K562 (cell line): ENCODE measurements at regions not wholly inside any gene's neighbourhood (a gene's known extent, or its start where the extent isn't known, plus 50 kb on each side); places are given as distances from the start of the nearest gene placed in this dataset.

Experiments
- ATAC-seq: fragments of 200-7000 bp; cut with Tn5 transposase; 3 replicates; pipeline ENCODE4 v1.9.1; 2020; ENCODE audit warnings: moderate library complexity
- BruUV-seq: library from RNA; stranded (reverse); fragments of 400-500 nt; replicated peaks from 2 replicates; lab custom pipeline; 2021; lab: Mats Ljungman, UMichigan
- CTCF ChIA-PET: fragments of 300-600 bp; formaldehyde crosslinking; extraction: SDS; loops from one replicate; lab custom pipeline; 2021; ENCODE audit warnings: low intra/inter-chr PET ratio; lab: Yijun Ruan, JAX
- POLR2A ChIA-PET: fragments of 300-600, 350-650 bp; sonication (Branson Sonifier 250); formaldehyde crosslinking; extraction: SDS; loops from one replicate; lab custom pipeline; 2021; ENCODE audit warnings: antibody characterized with exemption, inconsistent platforms; lab: Yijun Ruan, JAX
- DNase-seq, 4 experiments: peaks; one replicate each; pipeline versions ENCODE4 v3.0.0 to v3.0.0-alpha.2; 2011 to 2018; ENCODE audit warnings: low spot score in 3 of 4, mixed read lengths in 3 of 4; ENCODE audit errors: extremely low read depth in 1 of 4
- FAIRE-seq: peaks from 2 replicates; lab custom pipeline; 2011; peaks lifted over from hg19 to GRCh38; lab: Jason Lieb, UNC
- H2AFZ ChIP-seq: 2 replicates; pipeline ENCODE4 v1.6.0; 2011; ENCODE audit warnings: low read depth, low read length, control low read depth, inconsistent platforms
- H3K27ac ChIP-seq: fragments of 200-600 bp; 3 replicates; pipeline ENCODE4 v1.8.0; 2011; ENCODE audit warnings: low read depth, mild to moderate bottlenecking, control low read depth, inconsistent platforms, low read length, moderate library complexity, mixed read lengths; ENCODE audit errors: extremely low read depth
- H3K27me3 ChIP-seq, 2 experiments: fragments of 300-600 bp in 1 of 2; 2 replicates in 1 of 2; 3 replicates in 1 of 2; pipeline versions ENCODE4 v1.6.0 to v1.8.0; 2011; ENCODE audit warnings: inconsistent platforms in 2 of 2, low read length in 2 of 2, mild to moderate bottlenecking in 1 of 2, mixed read lengths in 1 of 2, moderate library complexity in 1 of 2; ENCODE audit not compliant: control insufficient read depth in 2 of 2, insufficient read depth in 2 of 2
- H3K36me3 ChIP-seq: fragments of 300-600 bp; 3 replicates; pipeline ENCODE4 v1.8.0; 2011; ENCODE audit warnings: mild to moderate bottlenecking, low read length, inconsistent platforms; ENCODE audit not compliant: control insufficient read depth, insufficient read depth
- H3K4me1 ChIP-seq, 2 experiments: fragments of 200-600 bp in 1 of 2; replicated peaks in 1 of 2; 2 replicates in 1 of 2; 3 replicates in 1 of 2; pipeline versions ENCODE4 v1.5.1 to v1.8.0; 2011; ENCODE audit warnings: inconsistent platforms in 2 of 2, low read length in 2 of 2, mild to moderate bottlenecking in 1 of 2, mixed read lengths in 1 of 2, moderate library complexity in 1 of 2; ENCODE audit not compliant: control insufficient read depth in 2 of 2, insufficient read depth in 2 of 2
- H3K4me2 ChIP-seq: 2 replicates; pipeline ENCODE4 v1.6.1; 2011; ENCODE audit warnings: low read length, control low read depth, inconsistent platforms, mixed read lengths; ENCODE audit not compliant: insufficient read depth
- H3K4me3 ChIP-seq: fragments of 200-600 bp; sonication (generic), shearing (Covaris generic); 2 replicates; pipeline ENCODE4 v1.5.1; 2016; ENCODE audit warnings: control low read depth, inconsistent platforms
- H3K79me2 ChIP-seq: fragments of 200-600 bp; 3 replicates; pipeline ENCODE4 v1.8.0; 2011; ENCODE audit warnings: low read length, inconsistent platforms; ENCODE audit not compliant: control insufficient read depth, insufficient read depth
- H3K9ac ChIP-seq, 2 experiments: 2 replicates each; pipeline versions ENCODE4 v1.6.0 to v1.6.1; 2011; ENCODE audit warnings: low read depth in 2 of 2, low read length in 2 of 2, control low read depth in 1 of 2, inconsistent platforms in 1 of 2, mild to moderate bottlenecking in 1 of 2, mixed read lengths in 1 of 2; ENCODE audit not compliant: insufficient read depth in 1 of 2
- H3K9me1 ChIP-seq: one replicate; pipeline ENCODE4 v1.6.0; 2011; ENCODE audit warnings: inconsistent platforms, mild to moderate bottlenecking, low read length, moderate library complexity; ENCODE audit not compliant: control insufficient read depth, insufficient read depth
- H3K9me3 ChIP-seq: replicated peaks from 2 replicates; pipeline ENCODE4 v1.5.1; 2011; ENCODE audit warnings: low read depth, low read length, inconsistent platforms; ENCODE audit not compliant: control insufficient read depth, insufficient read depth
- H4K20me1 ChIP-seq: replicated peaks from 2 replicates; pipeline ENCODE4 v1.6.1; 2011; ENCODE audit warnings: low read length, inconsistent platforms, mixed read lengths; ENCODE audit not compliant: control insufficient read depth, insufficient read depth
- CBFA2T3 ChIP-seq: fragments of 450-650 bp; IDR thresholded peaks from 2 replicates; pipeline ENCODE4 v1.6.1; 2017
- CXXC5 ChIP-seq: fragments of 250-450 bp; sonication (Bioruptor Pico); IDR thresholded peaks from 2 replicates; pipeline ENCODE4 v1.8.0; 2022; ENCODE audit warnings: inconsistent platforms, mild to moderate bottlenecking, moderate library complexity
- ETV6 ChIP-seq, 3 experiments: fragments of 150-350 bp in 1 of 3; sonication (generic) in 1 of 3; formaldehyde crosslinking in 1 of 3; IDR thresholded peaks; 2 replicates each; pipeline versions ENCODE4 v1.6.1 to v1.8.0; 2014 to 2022; ENCODE audit warnings: borderline replicate concordance in 2 of 3, low read depth in 2 of 3, antibody characterized with exemption in 1 of 3, low read length in 1 of 3, mild to moderate bottlenecking in 1 of 3, missing genetic modification reagents in 1 of 3
- KAT7 ChIP-seq: sonication (generic); formaldehyde crosslinking; IDR thresholded peaks from 2 replicates; pipeline ENCODE4 v1.8.0; 2022; ENCODE audit warnings: missing genetic modification reagents, mild to moderate bottlenecking, borderline replicate concordance
- MAZ ChIP-seq, 2 experiments: fragments of 450-650 bp in 1 of 2; sonication (generic) in 1 of 2; formaldehyde crosslinking; IDR thresholded peaks in 1 of 2; conservative IDR thresholded peaks in 1 of 2; 2 replicates each; pipeline versions ENCODE4 v1.4.0 to v1.5.0; 2020; ENCODE audit warnings: mild to moderate bottlenecking in 1 of 2, missing genetic modification reagents in 1 of 2
- NFE2 ChIP-seq: IDR thresholded peaks from 2 replicates; pipeline ENCODE4 v1.6.1; 2014; ENCODE audit warnings: antibody characterized with exemption, low read depth
- NFE2L1 ChIP-seq: fragments of 450-650 bp; IDR thresholded peaks from 2 replicates; pipeline ENCODE4 v1.6.1; 2016; ENCODE audit warnings: missing genetic modification characterization, low read depth, mild to moderate bottlenecking, missing compliant biosample characterization, moderate library complexity, borderline replicate concordance
- SMAD1 ChIP-seq: fragments of 150-350 bp; IDR thresholded peaks from 2 replicates; pipeline ENCODE4 v1.6.1; 2014; ENCODE audit warnings: low read length, low read depth; ENCODE audit not compliant: partially characterized antibody
- SP2 ChIP-seq: IDR thresholded peaks from 2 replicates; pipeline ENCODE4 v1.6.1; 2011; ENCODE audit warnings: mild to moderate bottlenecking, low read depth, low read length, moderate library complexity; ENCODE audit not compliant: poor library complexity, severe bottlenecking; ENCODE audit errors: extremely low read depth
- ZNF239 ChIP-seq: fragments of 250-450 bp; sonication (Bioruptor Pico); IDR thresholded peaks from 2 replicates; pipeline ENCODE4 v1.4.0; 2020; ENCODE audit warnings: mild to moderate bottlenecking
- ZNF354B ChIP-seq: fragments of 250-450 bp; sonication (Bioruptor Pico); IDR thresholded peaks from 2 replicates; pipeline ENCODE4 v1.4.0; 2020
- ZNF76 ChIP-seq: fragments of 250-450 bp; sonication (Bioruptor Pico); IDR thresholded peaks from 2 replicates; pipeline ENCODE4 v1.4.0; 2020; ENCODE audit warnings: mild to moderate bottlenecking, moderate library complexity, borderline replicate concordance
- ZNF77 ChIP-seq: fragments of 250-450 bp; sonication (Bioruptor Pico); IDR thresholded peaks from 2 replicates; pipeline ENCODE4 v1.5.0; 2020
- WGBS: fragments of 100-300 bp; shearing (Covaris generic); methylation state at CpG from one replicate; pipeline ENCODE4 v1.1.6; 2016; ENCODE audit warnings: low coverage, mixed read lengths; ENCODE audit not compliant: insufficient coverage; ENCODE audit errors: missing lambda C conversion rate; 5-methylcytosine and 5-hydroxymethylcytosine counted together
- in situ Hi-C: fragments of 300-500 bp; cut with MboI; formaldehyde crosslinking; loops from 4 replicates; pipeline ENCODE4 v1.15.0; 2018; ENCODE audit warnings: inconsistent platforms, mixed read lengths
- intact Hi-C: fragments of 100-400 bp; cut with micrococcal nuclease; formaldehyde crosslinking; loops from 2 replicates; pipeline ENCODE4 v1.14.2; 2022
- TF ChIP-seq, protein P1 (sequence below): fragments of 450-650 bp; IDR thresholded peaks from 2 replicates; pipeline ENCODE4 v1.6.1; 2016; ENCODE audit warnings: low read depth, mild to moderate bottlenecking, moderate library complexity
- TF ChIP-seq, protein P2 (sequence below), 2 experiments: fragments of 450-650 bp; conservative IDR thresholded peaks; 2 replicates each; pipeline ENCODE4 v1.6.1; 2017; ENCODE audit warnings: mild to moderate bottlenecking in 2 of 2, moderate library complexity in 2 of 2

DNA sequence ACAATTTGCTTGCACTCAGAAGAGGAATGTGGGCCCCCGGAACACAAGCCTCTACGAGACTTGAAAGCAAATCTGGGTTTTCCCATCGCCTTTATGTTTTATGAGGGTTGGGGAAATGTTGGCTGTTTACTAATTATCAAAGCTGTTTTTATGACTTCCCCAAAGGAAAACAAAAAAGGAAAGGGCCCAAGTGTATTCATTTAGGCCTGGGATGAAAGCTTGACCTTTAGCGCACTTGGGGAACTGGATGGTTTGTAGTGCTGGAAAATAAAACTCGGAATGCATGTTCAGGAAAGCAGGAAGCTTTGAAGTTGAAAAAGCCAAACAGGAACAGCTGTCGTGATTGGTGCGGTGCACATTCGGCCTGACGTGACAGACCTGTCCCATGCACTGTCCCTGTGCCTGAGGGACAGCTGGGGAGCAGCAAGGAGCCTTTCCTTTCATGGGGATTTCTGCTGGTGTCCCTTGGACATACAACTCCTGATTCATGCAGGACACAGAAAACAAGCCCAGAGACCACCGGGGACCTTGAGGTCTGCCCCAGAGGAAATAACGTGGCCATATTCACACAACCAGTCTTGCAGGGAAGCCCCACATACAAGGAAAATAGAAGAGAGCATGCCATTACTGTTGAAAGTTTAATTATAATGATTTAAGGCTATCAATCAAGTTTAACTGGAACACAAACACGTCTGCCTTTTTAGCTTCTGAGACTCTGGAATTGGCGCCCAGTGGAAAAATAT lies 169.7 kb upstream of the APCDD1 start:
- H3K9ac ChIP-seq, result no peak overlapping the region
- intact Hi-C loops (no loop called here), in situ Hi-C loops (no loop called here)
- CTCF ChIA-PET, result no interaction called here
- H3K9me1 ChIP-seq, result no peaks in the 10 kb centered on the region
- no peaks in the 10 kb centered on the region for H4K20me1 ChIP-seq
- H3K27ac ChIP-seq, result no peak overlapping the region
- BruUV-seq, result no TSS peak
- H3K4me3 ChIP-seq, result no peak overlapping the region
- H3K27me3 ChIP-seq, result peaks cover 5 to 8% of the 10 kb centered on the region in 2 experiments; a peak in 4 of 5 replicates
- no peaks in the 10 kb centered on the region for H3K4me1 ChIP-seq
- FAIRE-seq (no peak), DNase-seq (no peak), ATAC-seq (no peak)
- no peak overlapping the region for H2AFZ ChIP-seq
- no peaks in the 10 kb centered on the region for H3K36me3 ChIP-seq
- TF ChIP-seq ETV6 (IDR thresholded peaks at IDR 0.05; ENCODE audit: borderline replicate concordance in 1 of 2, low read depth in 2 of 2, low read length in 1 of 2) (no peak), ETV6 (CRISPR knock-in tag; IDR thresholded peaks at IDR 0.05; ENCODE audit: borderline replicate concordance) (no peak), ZNF76 (CRISPR knock-in tag) (no peak), CXXC5 (CRISPR knock-in tag) (no peak), CBFA2T3 (no peak), NFE2 (no peak), SMAD1 (no peak), ZNF354B (CRISPR knock-in tag) (no peak), MAZ (CRISPR knock-in tag; conservative IDR thresholded peaks at IDR 0.05 in 1 of 2, IDR thresholded peaks at IDR 0.05 in 1 of 2) (no peak), KAT7 (no peak), NFE2L1 (no peak), ZNF239 (CRISPR knock-in tag) (no peak), ZNF77 (no peak), SP2 (no peak)
- TF ChIP-seq, protein P1, sequence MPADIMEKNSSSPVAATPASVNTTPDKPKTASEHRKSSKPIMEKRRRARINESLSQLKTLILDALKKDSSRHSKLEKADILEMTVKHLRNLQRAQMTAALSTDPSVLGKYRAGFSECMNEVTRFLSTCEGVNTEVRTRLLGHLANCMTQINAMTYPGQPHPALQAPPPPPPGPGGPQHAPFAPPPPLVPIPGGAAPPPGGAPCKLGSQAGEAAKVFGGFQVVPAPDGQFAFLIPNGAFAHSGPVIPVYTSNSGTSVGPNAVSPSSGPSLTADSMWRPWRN, result no peak
- TF ChIP-seq, protein P2, sequence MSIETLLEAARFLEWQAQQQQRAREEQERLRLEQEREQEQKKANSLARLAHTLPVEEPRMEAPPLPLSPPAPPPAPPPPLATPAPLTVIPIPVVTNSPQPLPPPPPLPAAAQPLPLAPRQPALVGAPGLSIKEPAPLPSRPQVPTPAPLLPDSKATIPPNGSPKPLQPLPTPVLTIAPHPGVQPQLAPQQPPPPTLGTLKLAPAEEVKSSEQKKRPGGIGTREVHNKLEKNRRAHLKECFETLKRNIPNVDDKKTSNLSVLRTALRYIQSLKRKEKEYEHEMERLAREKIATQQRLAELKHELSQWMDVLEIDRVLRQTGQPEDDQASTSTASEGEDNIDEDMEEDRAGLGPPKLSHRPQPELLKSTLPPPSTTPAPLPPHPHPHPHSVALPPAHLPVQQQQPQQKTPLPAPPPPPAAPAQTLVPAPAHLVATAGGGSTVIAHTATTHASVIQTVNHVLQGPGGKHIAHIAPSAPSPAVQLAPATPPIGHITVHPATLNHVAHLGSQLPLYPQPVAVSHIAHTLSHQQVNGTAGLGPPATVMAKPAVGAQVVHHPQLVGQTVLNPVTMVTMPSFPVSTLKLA (conservative IDR thresholded peaks at IDR 0.05), result no peak
- no peak overlapping the region for H3K4me2 ChIP-seq
- H3K79me2 ChIP-seq, result no peaks in the 10 kb centered on the region
- no peaks in the 10 kb centered on the region for H3K9me3 ChIP-seq
- POLR2A ChIA-PET, result interaction anchor here (1.1 kb wide), 1 partner anchor 13 kb away, joined by 6 read pairs; no protein-coding TSS in a partner anchor
- under 1% methylated on average over 13 of the region's 13 CpGs for WGBS
